Caco-2 (cell line): ENCODE measurements at regions not wholly inside any gene's neighbourhood (a gene's known extent, or its start where the extent isn't known, plus 50 kb on each side); places are given as distances from the start of the nearest gene placed in this dataset.

Experiments used
- BruUV-seq: library from RNA; stranded (reverse); fragments of 400-500 nt; replicated peaks from 2 replicates; lab custom pipeline; 2021; lab: Mats Ljungman, UMichigan
- CTCF ChIA-PET: fragments of 300-600 bp; sonication (Branson Sonifier 250); formaldehyde crosslinking; loops from one replicate; lab custom pipeline; 2022; ENCODE audit warnings: antibody characterized with exemption; lab: Charles Lee
- POLR2A ChIA-PET: fragments of 300-600 bp; sonication (Branson Sonifier 250); formaldehyde crosslinking; loops from one replicate; lab custom pipeline; 2022; ENCODE audit warnings: antibody characterized with exemption; lab: Charles Lee
- DNase-seq, 2 experiments: peaks; one replicate each; pipeline versions ENCODE4 v3.0.0 to v3.0.0-alpha.2; 2020 to 2022
- H3K27me3 ChIP-seq: replicated peaks from 2 replicates; pipeline ENCODE4 v1.6.0; 2011; ENCODE audit warnings: low read length; ENCODE audit not compliant: control insufficient read depth, insufficient read depth
- H3K36me3 ChIP-seq: 2 replicates; pipeline ENCODE4 v1.5.1; 2011; ENCODE audit warnings: low read length; ENCODE audit not compliant: control insufficient read depth, insufficient read depth
- H3K4me1 ChIP-seq: fragments of 250-450 bp; sonication (Bioruptor Pico); 2 replicates; pipeline ENCODE4 v1.5.1; 2020; ENCODE audit warnings: mild to moderate bottlenecking
- H3K4me3 ChIP-seq: 2 replicates; pipeline ENCODE4 v1.5.1; 2011; ENCODE audit warnings: low read depth, mild to moderate bottlenecking, control low read depth, low read length
- H3K9me3 ChIP-seq: fragments of 250-450 bp; sonication (Bioruptor Pico); 2 replicates; pipeline ENCODE4 v1.5.1; 2020; ENCODE audit warnings: mild to moderate bottlenecking, moderate library complexity
- H3K27ac Mint-ChIP-seq: one replicate; pipeline ENCODE4 v1.8.0; 2022; ENCODE audit warnings: mixed read lengths; ENCODE audit not compliant: unreplicated experiment
- H3K27me3 Mint-ChIP-seq: one replicate; pipeline ENCODE4 v1.8.0; 2022; ENCODE audit warnings: mixed read lengths; ENCODE audit not compliant: insufficient read depth, unreplicated experiment
- H3K36me3 Mint-ChIP-seq: one replicate; pipeline ENCODE4 v1.8.0; 2022; ENCODE audit warnings: mild to moderate bottlenecking, mixed read lengths; ENCODE audit not compliant: insufficient read depth, unreplicated experiment
- H3K4me1 Mint-ChIP-seq: one replicate; pipeline ENCODE4 v1.8.0; 2022; ENCODE audit warnings: low read depth, mixed read lengths; ENCODE audit not compliant: unreplicated experiment
- H3K4me3 Mint-ChIP-seq: one replicate; pipeline ENCODE4 v1.8.0; 2022; ENCODE audit warnings: mild to moderate bottlenecking, moderate library complexity, mixed read lengths; ENCODE audit not compliant: unreplicated experiment
- H3K9me3 Mint-ChIP-seq: one replicate; pipeline ENCODE4 v1.8.0; 2022; ENCODE audit warnings: mixed read lengths; ENCODE audit not compliant: unreplicated experiment
- intact Hi-C: fragments of 100-400 bp; cut with micrococcal nuclease; formaldehyde crosslinking; loops from one replicate; pipeline ENCODE4 v1.10.0; 2022; ENCODE audit not compliant: unreplicated experiment
- TF ChIP-seq, protein P1 (sequence below), 2 experiments: fragments of 200-600 bp in 1 of 2; IDR thresholded peaks; 1 replicate in 1 of 2; 2 replicates in 1 of 2; pipeline versions ENCODE4 v1.5.1 to v1.8.0; 2011 to 2022; ENCODE audit warnings: antibody characterized with exemption in 1 of 2, control low read depth in 1 of 2, inconsistent platforms in 1 of 2, low read depth in 1 of 2, low read length in 1 of 2, mild to moderate bottlenecking in 1 of 2, moderate library complexity in 1 of 2; ENCODE audit not compliant: insufficient read depth in 1 of 2, severe bottlenecking in 1 of 2, unreplicated experiment in 1 of 2

DNA sequence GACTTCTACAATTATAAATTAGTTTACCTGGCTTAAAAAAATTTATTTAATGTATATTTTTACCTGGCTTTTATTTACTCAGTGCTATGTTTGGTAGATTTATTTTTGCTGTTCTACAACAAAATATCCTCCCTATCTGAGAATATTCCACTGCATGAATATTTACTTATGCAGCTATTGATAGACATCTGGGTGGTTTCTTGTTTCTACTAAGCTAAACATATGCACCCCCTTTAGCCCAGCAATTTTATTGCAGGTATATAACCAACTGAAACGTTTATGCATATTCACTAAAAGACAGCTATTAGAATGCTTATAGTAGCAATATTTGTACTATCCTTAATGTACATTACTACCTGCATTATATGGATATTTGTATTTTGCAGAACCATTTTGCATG is 187.7 kb upstream of the CPHXL start:
- Mint-ChIP-seq H3K27ac (no peak overlapping the region), H3K27me3 (no peaks in the 10 kb centered on the region), H3K4me1 (peaks cover 5% of the 10 kb centered on the region), H3K36me3 (no peaks in the 10 kb centered on the region), H3K9me3 (no peaks in the 10 kb centered on the region), H3K4me3 (no peak overlapping the region)
- POLR2A ChIA-PET: no interaction called here
- CTCF ChIA-PET: no interaction called here
- intact Hi-C loops: loop anchor here (10.0 kb wide), 1 partner anchor 109 kb away; no protein-coding TSS in a partner anchor
- Histone ChIP-seq H3K9me3 (no peaks in the 10 kb centered on the region), H3K4me3 (no peak overlapping the region), H3K36me3 (no peaks in the 10 kb centered on the region), H3K27me3 (no peaks in the 10 kb centered on the region), H3K4me1 (no peaks in the 10 kb centered on the region)
- DNase-seq: no peak
- BruUV-seq: no TSS peak
- TF ChIP-seq, protein P1, sequence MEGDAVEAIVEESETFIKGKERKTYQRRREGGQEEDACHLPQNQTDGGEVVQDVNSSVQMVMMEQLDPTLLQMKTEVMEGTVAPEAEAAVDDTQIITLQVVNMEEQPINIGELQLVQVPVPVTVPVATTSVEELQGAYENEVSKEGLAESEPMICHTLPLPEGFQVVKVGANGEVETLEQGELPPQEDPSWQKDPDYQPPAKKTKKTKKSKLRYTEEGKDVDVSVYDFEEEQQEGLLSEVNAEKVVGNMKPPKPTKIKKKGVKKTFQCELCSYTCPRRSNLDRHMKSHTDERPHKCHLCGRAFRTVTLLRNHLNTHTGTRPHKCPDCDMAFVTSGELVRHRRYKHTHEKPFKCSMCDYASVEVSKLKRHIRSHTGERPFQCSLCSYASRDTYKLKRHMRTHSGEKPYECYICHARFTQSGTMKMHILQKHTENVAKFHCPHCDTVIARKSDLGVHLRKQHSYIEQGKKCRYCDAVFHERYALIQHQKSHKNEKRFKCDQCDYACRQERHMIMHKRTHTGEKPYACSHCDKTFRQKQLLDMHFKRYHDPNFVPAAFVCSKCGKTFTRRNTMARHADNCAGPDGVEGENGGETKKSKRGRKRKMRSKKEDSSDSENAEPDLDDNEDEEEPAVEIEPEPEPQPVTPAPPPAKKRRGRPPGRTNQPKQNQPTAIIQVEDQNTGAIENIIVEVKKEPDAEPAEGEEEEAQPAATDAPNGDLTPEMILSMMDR (IDR thresholded peaks at IDR 0.05; ENCODE audit: insufficient read depth in 1 of 2, low read depth in 1 of 2, low read length in 1 of 2, severe bottlenecking in 1 of 2, unreplicated experiment in 1 of 2): no peak

DNA sequence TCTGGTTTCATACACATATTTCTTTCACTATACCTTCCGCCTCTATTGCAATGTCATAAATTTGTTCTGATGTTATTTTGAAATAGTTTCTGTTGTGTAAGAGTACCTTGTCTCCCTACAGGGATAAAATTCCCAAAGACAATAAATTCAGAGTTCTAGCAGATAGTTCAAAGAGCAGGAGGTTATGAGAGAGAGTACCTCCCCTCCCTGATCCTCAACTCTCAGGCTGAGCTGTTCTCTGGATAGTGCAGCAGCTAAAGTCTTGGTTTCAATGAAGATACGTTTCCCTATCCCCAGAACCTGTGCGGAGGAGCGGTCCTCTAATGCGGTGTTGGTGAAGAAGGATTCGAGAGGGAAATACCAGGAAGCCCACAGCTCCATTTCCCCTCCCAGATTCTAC is 190.2 kb upstream of the CPHXL start:
- H3K9me3 ChIP-seq: no peaks in the 10 kb centered on the region
- intact Hi-C loops: loop anchor here (10.0 kb wide), 1 partner anchor 112 kb away; no protein-coding TSS in a partner anchor
- Mint-ChIP-seq H3K4me1 (peaks cover 10% of the 10 kb centered on the region), H3K36me3 (no peaks in the 10 kb centered on the region), H3K4me3 (no peak overlapping the region), H3K9me3 (no peaks in the 10 kb centered on the region), H3K27me3 (no peaks in the 10 kb centered on the region), H3K27ac (no peak overlapping the region)
- no peaks in the 10 kb centered on the region for H3K36me3 ChIP-seq
- no peak for DNase-seq
- ChIA-PET CTCF (interaction anchor here (1.2 kb wide), 1 partner anchor 27 kb away, joined by 4 read pairs; no protein-coding TSS in a partner anchor), POLR2A (no interaction called here)
- BruUV-seq: no TSS peak
- H3K27me3 ChIP-seq: no peaks in the 10 kb centered on the region
- H3K4me3 ChIP-seq: no peak overlapping the region
- 0 out of 2 replicates have a peak, but pooled peaks cover 3% of the 10 kb centered on the region for H3K4me1 ChIP-seq
- TF ChIP-seq, protein P1 (IDR thresholded peaks at IDR 0.05; ENCODE audit: insufficient read depth in 1 of 2, low read depth in 1 of 2, low read length in 1 of 2, severe bottlenecking in 1 of 2, unreplicated experiment in 1 of 2): no peak

DNA sequence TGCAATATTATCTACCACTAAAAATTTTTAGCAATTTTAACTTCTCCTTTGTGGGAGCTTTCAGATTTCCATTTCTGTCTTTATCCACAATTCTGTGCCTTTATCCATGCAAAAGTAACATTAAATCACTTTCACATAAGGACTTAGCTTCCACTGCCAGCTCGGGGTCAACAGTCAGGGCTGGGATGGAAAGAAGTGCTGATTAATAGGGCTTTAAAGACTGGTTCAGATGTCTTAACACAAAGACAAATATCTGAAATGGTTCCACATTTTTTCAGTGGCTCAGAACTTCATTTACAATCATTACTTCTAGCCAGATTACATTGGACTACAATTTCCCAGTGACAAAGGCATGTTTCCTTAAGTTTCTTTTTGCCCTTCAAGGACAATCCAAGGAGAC is 191.8 kb upstream of the CPHXL start:
- intact Hi-C loops: loop anchor here (10.0 kb wide), 1 partner anchor 113 kb away; no protein-coding TSS in a partner anchor
- no peak overlapping the region for H3K27ac Mint-ChIP-seq
- BruUV-seq: no TSS peak

More for the DNA sequence above, 191.8 kb upstream of the CPHXL start:
- no peaks in the 10 kb centered on the region for H3K27me3 ChIP-seq
- no peaks in the 10 kb centered on the region for H3K27me3 Mint-ChIP-seq
- POLR2A ChIA-PET: no interaction called here
- no peak overlapping the region for H3K4me3 ChIP-seq
- no peak overlapping the region for H3K4me3 Mint-ChIP-seq
- DNase-seq: no peak
- no peaks in the 10 kb centered on the region for H3K36me3 Mint-ChIP-seq
- H3K9me3 ChIP-seq: no peaks in the 10 kb centered on the region
- peaks cover 19% of the 10 kb centered on the region for H3K4me1 Mint-ChIP-seq
- CTCF ChIA-PET: no interaction called here
- TF ChIP-seq, protein P1 (IDR thresholded peaks at IDR 0.05; ENCODE audit: insufficient read depth in 1 of 2, low read depth in 1 of 2, low read length in 1 of 2, severe bottlenecking in 1 of 2, unreplicated experiment in 1 of 2): no peak
- H3K4me1 ChIP-seq: 0 out of 2 replicates have a peak, but pooled peaks cover 3% of the 10 kb centered on the region
- no peaks in the 10 kb centered on the region for H3K36me3 ChIP-seq
- H3K9me3 Mint-ChIP-seq: no peaks in the 10 kb centered on the region
